ENCODE measurements at regions not wholly inside any gene's neighbourhood (a gene's known extent, or its start where the extent isn't known, plus 50 kb on each side); places are given as distances from the start of the nearest gene placed in this dataset.

GRCh38 chr16:65655802-65656201 lies 533.9 kb upstream of the CDH11 start:
- no peak for ATAC-seq
- TF ChIP-seq ZFX (IDR thresholded peaks at IDR 0.05): no peak
- TF ChIP-seq SIN3A (IDR thresholded peaks at IDR 0.05; ENCODE audit: low read depth): no peak
- TF ChIP-seq MAX (IDR thresholded peaks at IDR 0.05): no peak
- no peak for TF ChIP-seq FOSL1 (IDR thresholded peaks at IDR 0.05; ENCODE audit: low read depth)
- TF ChIP-seq REST (IDR thresholded peaks at IDR 0.05; ENCODE audit: low read depth): no peak
- TF ChIP-seq CBX3 (IDR thresholded peaks at IDR 0.05; ENCODE audit: low read depth): no peak
- TF ChIP-seq EZH2phosphoT487 (IDR thresholded peaks at IDR 0.05; ENCODE audit: borderline replicate concordance): no peak
- TF ChIP-seq SRF (IDR thresholded peaks at IDR 0.05; ENCODE audit: low read depth): no peak
- no peak for TF ChIP-seq POLR2AphosphoS5 (IDR thresholded peaks at IDR 0.05; ENCODE audit: low read depth, low read length)
- no peak for TF ChIP-seq SP1 (IDR thresholded peaks at IDR 0.05; ENCODE audit: low read depth)
- TF ChIP-seq EGR1 (IDR thresholded peaks at IDR 0.05; ENCODE audit: low read depth): no peak
- no peak for TF ChIP-seq EZH2 (IDR thresholded peaks at IDR 0.05)
- TF ChIP-seq ZNF274 (IDR thresholded peaks at IDR 0.05; ENCODE audit: low read depth, low read length): no peak
- no peak for TF ChIP-seq ZBTB33 (IDR thresholded peaks at IDR 0.05; ENCODE audit: extremely low read depth, insufficient replicate concordance, low read length)
- TF ChIP-seq POLR2A (IDR thresholded peaks at IDR 0.05; ENCODE audit: borderline replicate concordance, extremely low read depth, insufficient read depth, insufficient read length): no peak
- TF ChIP-seq ELF1 (IDR thresholded peaks at IDR 0.05; ENCODE audit: borderline replicate concordance, low read depth): no peak
- TF ChIP-seq ATF3 (IDR thresholded peaks at IDR 0.05): no peak
- TF ChIP-seq JUND (IDR thresholded peaks at IDR 0.05): no peak
- RAD21 ChIA-PET (ENCODE audit: low non-redundant PET in 1 of 2, low total read pairs in 2 of 2, uncharacterized antibody in 2 of 2, unreplicated experiment in 2 of 2): no interaction called here
- Histone ChIP-seq H2AFZ (ENCODE audit: low read depth, low read length, poor library complexity, severe bottlenecking) (no peak overlapping the region), H3K27me3 (ENCODE audit: insufficient read depth, low read length) (no peaks in the 10 kb centered on the region), H3K36me3 (ENCODE audit: control insufficient read depth in 1 of 2, insufficient read depth in 2 of 2, low read length in 2 of 2) (no peaks in the 10 kb centered on the region), H3K9me3 (ENCODE audit: control insufficient read depth in 1 of 2, insufficient read depth in 1 of 2, low read depth in 1 of 2, low read length in 2 of 2) (no peaks in the 10 kb centered on the region; a peak in 1 of 4 replicates), H3K4me1 (ENCODE audit: control insufficient read depth in 1 of 2, insufficient read depth in 2 of 2, low read length in 2 of 2) (no peaks in the 10 kb centered on the region), H3K9ac (ENCODE audit: low read length) (no peak overlapping the region), H3K4me3 (replicated peaks in 1 of 2; ENCODE audit: low read depth in 1 of 2, low read length in 2 of 2) (no peak overlapping the region), H3K79me2 (ENCODE audit: insufficient read depth, low read length) (no peaks in the 10 kb centered on the region), H3K9me2 (ENCODE audit: insufficient read depth) (no peaks in the 10 kb centered on the region), H3K27ac (ENCODE audit: low read depth, low read length) (no peak overlapping the region), H3K4me2 (ENCODE audit: low read length) (no peak overlapping the region), H4K20me1 (ENCODE audit: insufficient read depth) (no peaks in the 10 kb centered on the region)
- no TSS peak for BruUV-seq (replicated peaks)
- POLR2A ChIA-PET: no interaction called here
- CTCF ChIA-PET: no interaction called here
- no peak for DNase-seq (ENCODE audit: low read depth, low spot score)
- intact Hi-C loops (cut with micrococcal nuclease): no loop called here
